ENCODE measurements at regions not wholly inside any gene's neighbourhood (a gene's known extent, or its start where the extent isn't known, plus 50 kb on each side); places are given as distances from the start of the nearest gene placed in this dataset.

DNA sequence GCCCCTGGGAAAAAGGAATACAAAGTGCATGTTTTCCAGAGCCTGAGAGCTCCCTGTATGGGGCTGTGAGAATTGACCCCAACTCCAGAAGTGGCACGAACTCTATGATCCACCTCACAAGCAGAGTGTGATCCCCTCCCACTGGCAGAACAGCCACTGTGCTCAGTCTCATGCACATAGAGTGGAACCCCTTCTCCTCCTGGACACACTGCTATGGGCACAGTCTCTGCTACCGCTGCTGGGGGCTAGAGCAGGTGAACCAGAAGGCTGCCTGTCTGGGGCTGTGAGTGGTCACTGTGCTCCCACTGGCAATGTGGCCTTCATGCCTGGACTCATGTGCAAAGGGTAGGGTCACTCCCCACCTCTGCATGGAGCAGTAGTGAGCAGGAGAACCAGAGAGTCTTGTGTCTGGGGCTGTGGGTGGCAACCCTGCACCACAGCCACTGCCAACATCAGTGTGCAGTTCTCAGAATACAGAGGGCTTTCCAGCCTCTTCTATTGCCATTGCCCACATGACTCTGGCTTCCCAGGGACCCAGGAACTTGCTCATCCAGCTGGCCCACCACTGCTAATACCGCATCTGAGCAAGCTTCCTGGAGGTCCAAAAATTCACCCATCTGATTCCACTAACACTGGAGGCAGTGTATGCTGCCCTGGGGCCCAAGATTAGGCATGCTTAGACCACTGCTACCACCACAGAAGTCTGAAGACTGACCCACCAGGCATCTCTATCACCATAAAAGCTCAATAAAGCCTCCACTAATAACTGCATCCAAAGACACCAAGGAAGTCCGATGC is 343.7 kb upstream of the SOX14 start:
- peaks cover 0 to 5% of the 10 kb centered on the region in 2 donors for H3K9me3 ChIP-seq
- no peaks in the 10 kb centered on the region for H3K36me3 ChIP-seq
- no peaks in the 10 kb centered on the region for H3K4me1 ChIP-seq
- H3K4me3 ChIP-seq: no peak overlapping the region
- no peak for TF ChIP-seq POLR2A (IDR thresholded peaks at IDR 0.05)
- TF ChIP-seq, protein P1, sequence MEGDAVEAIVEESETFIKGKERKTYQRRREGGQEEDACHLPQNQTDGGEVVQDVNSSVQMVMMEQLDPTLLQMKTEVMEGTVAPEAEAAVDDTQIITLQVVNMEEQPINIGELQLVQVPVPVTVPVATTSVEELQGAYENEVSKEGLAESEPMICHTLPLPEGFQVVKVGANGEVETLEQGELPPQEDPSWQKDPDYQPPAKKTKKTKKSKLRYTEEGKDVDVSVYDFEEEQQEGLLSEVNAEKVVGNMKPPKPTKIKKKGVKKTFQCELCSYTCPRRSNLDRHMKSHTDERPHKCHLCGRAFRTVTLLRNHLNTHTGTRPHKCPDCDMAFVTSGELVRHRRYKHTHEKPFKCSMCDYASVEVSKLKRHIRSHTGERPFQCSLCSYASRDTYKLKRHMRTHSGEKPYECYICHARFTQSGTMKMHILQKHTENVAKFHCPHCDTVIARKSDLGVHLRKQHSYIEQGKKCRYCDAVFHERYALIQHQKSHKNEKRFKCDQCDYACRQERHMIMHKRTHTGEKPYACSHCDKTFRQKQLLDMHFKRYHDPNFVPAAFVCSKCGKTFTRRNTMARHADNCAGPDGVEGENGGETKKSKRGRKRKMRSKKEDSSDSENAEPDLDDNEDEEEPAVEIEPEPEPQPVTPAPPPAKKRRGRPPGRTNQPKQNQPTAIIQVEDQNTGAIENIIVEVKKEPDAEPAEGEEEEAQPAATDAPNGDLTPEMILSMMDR (IDR thresholded peaks at IDR 0.05): no peak
- no peak for DNase-seq
- no peaks in the 10 kb centered on the region for H3K27me3 ChIP-seq
- no peak overlapping the region for H3K27ac ChIP-seq
- intact Hi-C loops (cut with DNase I; ENCODE audit: low total_unique reads): no loop called here

DNA sequence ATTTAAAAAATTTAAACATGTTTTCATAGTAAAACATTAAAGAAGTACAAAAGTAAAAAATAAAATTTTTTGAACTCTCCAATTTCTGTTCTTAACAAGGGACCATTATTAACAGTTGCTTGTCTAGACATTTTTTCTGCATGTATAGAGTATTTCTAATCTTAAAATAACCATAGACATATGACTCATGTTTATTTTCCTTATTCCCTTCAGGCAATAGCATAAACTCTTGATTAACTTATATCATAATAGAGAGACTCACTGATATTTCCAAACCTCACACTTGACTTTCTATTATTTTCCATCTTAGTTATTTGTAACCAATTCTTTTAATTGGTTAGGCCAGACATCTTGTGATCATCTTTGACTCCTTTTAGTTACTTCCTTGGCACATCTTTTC is 325.6 kb upstream of the SOX14 start:
- no peak overlapping the region for H3K27ac ChIP-seq
- H3K4me1 ChIP-seq: no peaks in the 10 kb centered on the region
- no peak for DNase-seq
- no peaks in the 10 kb centered on the region for H3K27me3 ChIP-seq
- H3K9me3 ChIP-seq: no peaks in the 10 kb centered on the region
- TF ChIP-seq, protein P1 (IDR thresholded peaks at IDR 0.05): no peak
- TF ChIP-seq POLR2A (IDR thresholded peaks at IDR 0.05): no peak
- H3K4me3 ChIP-seq: no peak overlapping the region
- no peaks in the 10 kb centered on the region for H3K36me3 ChIP-seq
- intact Hi-C loops (cut with DNase I; ENCODE audit: low total_unique reads): no loop called here

DNA sequence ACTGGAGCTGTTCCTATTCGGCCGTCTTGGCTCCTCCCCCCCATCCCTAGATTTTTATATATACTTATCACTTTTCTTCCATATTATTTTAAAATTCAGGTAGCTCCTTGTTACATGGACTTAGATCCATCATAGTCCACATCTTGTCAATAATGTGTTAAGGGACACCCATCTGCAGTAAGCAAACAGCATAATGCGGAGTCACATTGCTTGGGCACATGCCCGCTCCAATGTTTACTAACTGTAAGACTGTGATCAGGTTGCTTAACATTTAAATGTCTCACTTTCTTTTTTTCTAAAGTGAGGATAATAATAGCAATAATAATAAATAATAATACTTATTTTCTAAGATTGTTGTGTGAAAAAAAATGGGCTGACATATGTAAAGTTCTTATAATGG is 303.2 kb upstream of the SOX14 start:
- H3K4me3 ChIP-seq: no peak overlapping the region
- no peak for TF ChIP-seq POLR2A (IDR thresholded peaks at IDR 0.05)
- TF ChIP-seq, protein P1 (IDR thresholded peaks at IDR 0.05): no peak
- intact Hi-C loops (cut with DNase I; ENCODE audit: low total_unique reads): no loop called here
- H3K36me3 ChIP-seq: no peaks in the 10 kb centered on the region
- H3K27me3 ChIP-seq: no peaks in the 10 kb centered on the region
- H3K9me3 ChIP-seq: no peaks in the 10 kb centered on the region
- H3K4me1 ChIP-seq: no peaks in the 10 kb centered on the region
- no peak for DNase-seq
- H3K27ac ChIP-seq: no peak overlapping the region

DNA sequence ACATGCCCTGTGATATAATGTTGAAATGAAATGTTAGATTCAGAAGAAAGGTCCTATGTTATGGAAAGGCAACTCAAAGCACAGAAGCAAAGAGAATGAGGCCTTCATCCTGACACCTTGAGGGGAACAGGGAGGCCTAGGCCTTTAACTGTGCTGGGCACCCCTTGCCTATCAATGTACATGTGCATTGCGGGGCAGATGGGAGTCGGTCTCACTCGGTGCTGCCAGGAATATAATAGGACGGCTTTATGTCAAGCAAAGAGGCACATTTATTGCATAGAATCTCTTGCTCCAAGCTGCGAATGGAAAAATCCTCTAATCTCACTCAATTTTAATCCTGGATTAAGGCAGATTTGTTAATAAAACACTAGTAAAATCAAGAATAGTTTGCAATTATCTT is 301.0 kb upstream of the SOX14 start:
- Histone ChIP-seq H3K27me3 (no peaks in the 10 kb centered on the region), H3K9me3 (no peaks in the 10 kb centered on the region), H3K4me1 (no peaks in the 10 kb centered on the region), H3K4me3 (no peak overlapping the region), H3K36me3 (no peaks in the 10 kb centered on the region), H3K27ac (no peak overlapping the region)
- intact Hi-C loops (cut with DNase I; ENCODE audit: low total_unique reads): no loop called here
- TF ChIP-seq, protein P1 (IDR thresholded peaks at IDR 0.05): no peak
- TF ChIP-seq POLR2A (IDR thresholded peaks at IDR 0.05): no peak
- DNase-seq: no peak

DNA sequence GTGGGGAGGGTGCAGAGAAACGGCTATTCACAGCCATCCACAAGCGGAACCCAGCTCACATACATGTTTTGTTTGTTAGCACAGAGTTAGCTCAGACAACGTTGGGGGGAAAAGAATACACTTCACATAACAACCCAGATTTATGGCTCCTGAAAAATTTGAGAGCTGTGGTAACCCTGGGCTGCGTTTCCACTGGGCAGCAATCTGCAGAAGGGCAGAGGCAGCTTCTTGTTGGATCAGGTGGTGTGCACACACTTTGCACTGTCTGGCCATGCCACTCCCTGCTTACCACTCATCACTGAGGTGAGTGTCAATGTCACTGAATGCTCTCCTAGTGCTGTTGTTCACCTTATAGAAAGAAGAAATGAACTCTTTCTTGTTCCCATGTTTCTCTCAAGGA is 299.8 kb upstream of the SOX14 start:
- TF ChIP-seq POLR2A (IDR thresholded peaks at IDR 0.05): no peak
- TF ChIP-seq, protein P1 (IDR thresholded peaks at IDR 0.05): no peak

More for the DNA sequence above, 299.8 kb upstream of the SOX14 start:
- no peak for DNase-seq
- no peaks in the 10 kb centered on the region for H3K4me1 ChIP-seq
- no peaks in the 10 kb centered on the region for H3K27me3 ChIP-seq
- no peaks in the 10 kb centered on the region for H3K9me3 ChIP-seq
- no peak overlapping the region for H3K4me3 ChIP-seq
- no peaks in the 10 kb centered on the region for H3K36me3 ChIP-seq
- intact Hi-C loops (cut with DNase I; ENCODE audit: low total_unique reads): no loop called here
- no peak overlapping the region for H3K27ac ChIP-seq

Measured in uterus (tissue), 3 donors.